ENCODE measurements at regions not wholly inside any gene's neighbourhood (a gene's known extent, or its start where the extent isn't known, plus 50 kb on each side); places are given as distances from the start of the nearest gene placed in this dataset.

DNA sequence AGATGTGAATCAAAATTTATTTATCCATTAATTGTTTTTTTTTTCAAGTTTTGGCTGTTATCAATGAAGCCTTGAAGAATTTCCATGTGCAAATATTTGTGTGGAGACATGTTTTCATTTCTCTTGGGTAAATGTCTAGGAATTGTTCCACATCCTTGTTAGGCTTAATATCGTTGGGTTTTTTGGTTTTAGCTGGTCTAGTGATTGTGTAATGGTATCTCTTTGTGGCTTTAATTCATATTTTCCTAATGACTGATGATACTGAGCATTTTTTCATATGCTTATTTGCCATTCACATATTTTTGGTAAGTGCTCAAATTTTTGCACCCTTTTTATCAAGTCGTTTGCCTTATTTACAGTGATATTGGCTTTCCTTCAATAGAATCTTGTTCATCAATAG lies 250.3 kb upstream of the EPHA4 start:
- TF ChIP-seq, protein P1, sequence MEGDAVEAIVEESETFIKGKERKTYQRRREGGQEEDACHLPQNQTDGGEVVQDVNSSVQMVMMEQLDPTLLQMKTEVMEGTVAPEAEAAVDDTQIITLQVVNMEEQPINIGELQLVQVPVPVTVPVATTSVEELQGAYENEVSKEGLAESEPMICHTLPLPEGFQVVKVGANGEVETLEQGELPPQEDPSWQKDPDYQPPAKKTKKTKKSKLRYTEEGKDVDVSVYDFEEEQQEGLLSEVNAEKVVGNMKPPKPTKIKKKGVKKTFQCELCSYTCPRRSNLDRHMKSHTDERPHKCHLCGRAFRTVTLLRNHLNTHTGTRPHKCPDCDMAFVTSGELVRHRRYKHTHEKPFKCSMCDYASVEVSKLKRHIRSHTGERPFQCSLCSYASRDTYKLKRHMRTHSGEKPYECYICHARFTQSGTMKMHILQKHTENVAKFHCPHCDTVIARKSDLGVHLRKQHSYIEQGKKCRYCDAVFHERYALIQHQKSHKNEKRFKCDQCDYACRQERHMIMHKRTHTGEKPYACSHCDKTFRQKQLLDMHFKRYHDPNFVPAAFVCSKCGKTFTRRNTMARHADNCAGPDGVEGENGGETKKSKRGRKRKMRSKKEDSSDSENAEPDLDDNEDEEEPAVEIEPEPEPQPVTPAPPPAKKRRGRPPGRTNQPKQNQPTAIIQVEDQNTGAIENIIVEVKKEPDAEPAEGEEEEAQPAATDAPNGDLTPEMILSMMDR (IDR thresholded peaks at IDR 0.05; ENCODE audit: low read length) = no peak
- TF ChIP-seq EZH2 (IDR thresholded peaks at IDR 0.05; ENCODE audit: borderline replicate concordance, low read length) = no peak
